ENCODE measurements at regions not wholly inside any gene's neighbourhood (a gene's known extent, or its start where the extent isn't known, plus 50 kb on each side); places are given as distances from the start of the nearest gene placed in this dataset.
"Not testable (repeated sequence)": the region's sequence is repeated elsewhere in the genome, so short reads cannot be mapped to it uniquely, and the experiment has no call there.

- not testable (repeated sequence) for TF ChIP-seq CTCF (IDR thresholded peaks at IDR 0.05; ENCODE audit: extremely low read depth in 1 of 2, insufficient read depth in 1 of 2, low read depth in 1 of 2, low read length in 2 of 2); EZH2 (IDR thresholded peaks at IDR 0.05; ENCODE audit: borderline replicate concordance, low read depth, low read length, severe bottlenecking)
Measured at GRCh38 chr5:60532796-60533195, 167.2 kb downstream of the DEPDC1B start.

Data from endothelial cell of umbilical vein (primary cell).